Activated CD4-positive, alpha-beta T cell treated with anti-CD3 and anti-CD28 coated beads for 36 hours (primary cell): ENCODE measurements at regions not wholly inside any gene's neighbourhood (a gene's known extent, or its start where the extent isn't known, plus 50 kb on each side); places are given as distances from the start of the nearest gene placed in this dataset.

Source experiments
- ATAC-seq: fragments of 200-7000 bp; cut with Tn5 transposase; one replicate; pipeline ENCODE4 v1.10.0; 2021; ENCODE audit warnings: mild to moderate bottlenecking, moderate library complexity
- CTCF ChIA-PET: fragments of 350-600 bp; sonication (Branson Sonifier 250); formaldehyde crosslinking; loops from one replicate; lab custom pipeline; 2021; ENCODE audit warnings: antibody characterized with exemption; lab: Charles Lee
- POLR2A ChIA-PET: fragments of 350-600 bp; sonication (Branson Sonifier 250); formaldehyde crosslinking; loops from one replicate; lab custom pipeline; 2021; ENCODE audit warnings: antibody characterized with exemption, inconsistent platforms; lab: Charles Lee
- DNase-seq: peaks from one replicate; pipeline ENCODE4 v3.0.0-alpha.2; 2020
- H3K27ac Mint-ChIP-seq: one replicate; pipeline ENCODE4 v1.8.0; 2021; ENCODE audit warnings: mixed read lengths
- H3K27me3 Mint-ChIP-seq: one replicate; pipeline ENCODE4 v1.8.0; 2021; ENCODE audit warnings: mixed read lengths
- H3K36me3 Mint-ChIP-seq: one replicate; pipeline ENCODE4 v1.8.0; 2021; ENCODE audit warnings: low read depth, mixed read lengths
- H3K4me1 Mint-ChIP-seq: one replicate; pipeline ENCODE4 v1.8.0; 2021; ENCODE audit warnings: mixed read lengths
- H3K4me3 Mint-ChIP-seq: one replicate; pipeline ENCODE4 v1.8.0; 2021; ENCODE audit warnings: mild to moderate bottlenecking, moderate library complexity, mixed read lengths
- H3K9me3 Mint-ChIP-seq: one replicate; pipeline ENCODE4 v1.8.0; 2021; ENCODE audit warnings: low read depth, mixed read lengths
- intact Hi-C, 2 experiments: fragments of 100-400 bp; cut with DNase I in 1 of 2; cut with micrococcal nuclease in 1 of 2; formaldehyde crosslinking; loops; one replicate each; pipeline versions ENCODE4 v1.14.2 to v1.15.1; 2022 to 2024; cut with DNase I, micrococcal nuclease

DNA sequence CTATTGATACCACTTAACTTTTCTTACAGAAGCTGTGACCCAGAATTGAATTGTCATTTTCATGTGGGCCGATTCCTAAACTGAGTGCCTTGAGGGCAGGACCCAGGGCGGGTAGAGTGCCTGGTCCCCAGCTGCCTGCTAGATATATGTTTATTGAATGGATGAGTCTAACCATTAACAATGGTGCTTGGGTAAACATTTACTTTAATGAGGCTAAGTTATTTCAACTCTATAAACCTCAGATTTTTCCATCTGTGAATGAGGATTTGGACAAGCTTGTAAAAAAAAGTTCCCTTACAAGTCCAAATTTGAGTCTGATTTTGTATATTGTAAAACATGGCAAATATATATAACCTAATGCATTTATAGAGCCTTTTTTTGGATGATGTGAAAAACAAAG lies 181.8 kb upstream of the ELL2 start:
- H3K4me1 Mint-ChIP-seq: peaks cover 4% of the 10 kb centered on the region
- H3K4me3 Mint-ChIP-seq: no peak overlapping the region

DNA sequence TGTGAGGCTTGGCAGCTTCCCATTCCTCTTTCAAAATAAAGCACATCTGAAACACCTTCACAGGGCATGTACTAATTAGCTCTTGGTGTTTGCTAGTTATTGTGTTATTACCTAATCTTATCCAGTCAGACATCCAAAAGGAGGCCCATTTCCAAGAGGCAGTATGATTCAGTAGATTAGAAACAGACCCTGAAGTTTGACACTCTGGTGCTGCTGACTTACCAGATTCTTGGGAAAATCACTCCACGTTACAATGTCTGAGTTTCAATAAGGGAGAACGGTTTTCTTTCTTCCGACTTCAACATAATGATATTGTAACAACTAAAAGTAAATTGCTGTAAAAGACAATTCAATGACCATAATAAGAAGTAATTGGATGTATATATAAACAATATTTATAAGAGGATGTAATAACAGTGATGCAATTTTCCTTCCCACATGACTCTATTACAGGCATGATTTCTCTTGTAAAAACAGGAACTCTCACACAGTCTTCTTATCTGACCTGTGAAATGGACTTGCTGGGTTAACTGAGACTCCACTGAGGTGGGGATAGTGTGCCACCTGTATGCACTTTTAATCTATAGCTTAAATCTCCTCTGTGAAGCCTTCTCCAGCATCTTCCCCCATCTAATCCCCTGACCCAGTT lies 181.3 kb upstream of the ELL2 start:
- ChIA-PET CTCF (no interaction called here), POLR2A (no interaction called here)
- DNase-seq (no peak), ATAC-seq (no peak)
- Mint-ChIP-seq H3K27ac (no peak overlapping the region), H3K9me3 (no peaks in the 10 kb centered on the region), H3K4me1 (peaks cover 4% of the 10 kb centered on the region), H3K36me3 (no peaks in the 10 kb centered on the region), H3K4me3 (no peak overlapping the region), H3K27me3 (peaks cover 17% of the 10 kb centered on the region)
- intact Hi-C loops: no loop called here

More for the DNA sequence above, 181.8 kb upstream of the ELL2 start:
- CTCF ChIA-PET: interaction anchor here (0.6 kb wide), 1 partner anchor 362 kb away, joined by 3 read pairs; no protein-coding TSS in a partner anchor
- Mint-ChIP-seq H3K9me3 (no peaks in the 10 kb centered on the region), H3K27ac (no peak overlapping the region), H3K36me3 (no peaks in the 10 kb centered on the region), H3K27me3 (peaks cover 15% of the 10 kb centered on the region)
- no peak for DNase-seq
- intact Hi-C loops: no loop called here
- ATAC-seq: no peak
- POLR2A ChIA-PET: no interaction called here

DNA sequence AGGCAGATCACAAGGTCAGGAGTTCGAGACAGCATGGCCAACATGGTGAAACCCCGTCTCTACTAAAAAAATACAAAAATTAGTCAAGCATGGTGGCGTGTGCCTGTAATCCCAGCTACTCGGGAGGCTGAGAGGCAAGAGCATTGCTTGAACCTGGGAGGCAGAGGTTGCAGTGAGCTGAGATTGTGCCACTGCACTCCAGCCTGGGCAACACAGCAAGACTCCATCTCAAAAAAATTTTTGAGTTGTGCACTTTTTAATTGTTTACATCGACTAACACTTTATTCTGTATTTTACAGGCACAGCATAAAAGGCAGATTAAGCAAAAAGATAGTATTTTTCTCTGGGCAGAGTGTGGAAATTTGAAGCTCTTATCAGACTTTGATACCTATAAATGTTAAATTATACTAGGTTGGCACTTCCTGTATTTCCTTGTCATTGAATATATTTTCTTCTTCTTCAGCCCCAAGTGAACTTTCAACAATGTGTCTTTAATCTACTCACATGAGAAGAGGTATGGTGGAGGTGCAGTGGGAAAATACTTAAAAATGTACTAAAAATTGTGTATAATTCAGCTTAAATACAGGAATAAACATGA lies 180.6 kb upstream of the ELL2 start:
- no peak overlapping the region for H3K4me3 Mint-ChIP-seq
- H3K27ac Mint-ChIP-seq: no peak overlapping the region
- no peaks in the 10 kb centered on the region for H3K36me3 Mint-ChIP-seq
- POLR2A ChIA-PET: no interaction called here
- DNase-seq: no peak
- CTCF ChIA-PET: interaction anchor here (1.5 kb wide), 1 partner anchor 8 kb away, joined by 3 read pairs; no protein-coding TSS in a partner anchor
- peaks cover 4% of the 10 kb centered on the region for H3K4me1 Mint-ChIP-seq
- H3K27me3 Mint-ChIP-seq: peaks cover 20% of the 10 kb centered on the region
- intact Hi-C loops: no loop called here
- no peak for ATAC-seq
- no peaks in the 10 kb centered on the region for H3K9me3 Mint-ChIP-seq

DNA sequence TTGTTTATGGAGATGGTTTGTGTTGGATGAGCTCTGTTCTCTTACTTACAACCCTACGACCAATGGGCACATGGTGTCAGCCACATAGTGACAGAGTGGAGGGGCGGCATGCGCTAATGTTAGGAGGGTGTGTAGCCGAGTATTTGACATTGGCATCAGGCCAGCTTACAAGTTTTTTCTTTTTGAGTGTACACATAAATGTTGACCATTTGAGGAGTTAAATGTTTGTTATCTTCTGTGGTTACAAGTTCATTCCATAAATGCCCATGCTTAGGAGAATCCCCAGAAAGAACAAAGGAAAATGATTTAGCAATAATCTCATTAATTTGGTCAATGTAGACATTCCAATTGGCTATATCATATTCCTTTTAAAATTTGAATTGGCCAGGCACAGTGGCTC lies 180.1 kb upstream of the ELL2 start:
- H3K4me1 Mint-ChIP-seq: peaks cover 3% of the 10 kb centered on the region
- DNase-seq (no peak), ATAC-seq (no peak)
- POLR2A ChIA-PET: no interaction called here
- no peaks in the 10 kb centered on the region for H3K9me3 Mint-ChIP-seq
- intact Hi-C loops: no loop called here
- H3K27ac Mint-ChIP-seq: no peak overlapping the region
- no peaks in the 10 kb centered on the region for H3K36me3 Mint-ChIP-seq
- H3K27me3 Mint-ChIP-seq: peaks cover 20% of the 10 kb centered on the region
- CTCF ChIA-PET: interaction anchor here (1.5 kb wide), 1 partner anchor 8 kb away, joined by 3 read pairs; no protein-coding TSS in a partner anchor
- H3K4me3 Mint-ChIP-seq: no peak overlapping the region

DNA sequence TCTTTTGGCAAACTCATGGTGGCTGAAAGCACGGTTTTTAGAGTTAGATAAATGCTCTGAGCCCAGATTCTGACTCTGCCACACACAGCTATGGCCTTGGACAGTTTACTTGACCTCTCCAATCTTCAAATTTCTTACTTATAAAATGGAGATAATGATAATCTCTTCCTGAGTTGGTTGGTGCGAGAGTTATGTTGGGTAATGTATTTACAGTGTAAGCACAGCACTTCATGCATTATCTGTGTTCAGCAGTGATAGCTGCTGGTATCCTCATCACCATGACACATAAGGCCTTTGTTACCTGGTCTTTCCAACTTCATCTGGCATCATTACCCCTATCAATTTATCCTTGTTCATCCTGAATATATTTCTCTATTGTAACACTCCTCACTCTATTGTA lies 178.8 kb upstream of the ELL2 start:
- Mint-ChIP-seq H3K27ac (no peak overlapping the region), H3K9me3 (no peaks in the 10 kb centered on the region), H3K27me3 (peaks cover 23% of the 10 kb centered on the region), H3K4me3 (no peak overlapping the region), H3K4me1 (no peaks in the 10 kb centered on the region), H3K36me3 (no peaks in the 10 kb centered on the region)
- DNase-seq (no peak), ATAC-seq (no peak)
- ChIA-PET POLR2A (no interaction called here), CTCF (interaction anchor here (1.5 kb wide), 1 partner anchor 9 kb away, joined by 3 read pairs; no protein-coding TSS in a partner anchor)
- intact Hi-C loops: no loop called here

DNA sequence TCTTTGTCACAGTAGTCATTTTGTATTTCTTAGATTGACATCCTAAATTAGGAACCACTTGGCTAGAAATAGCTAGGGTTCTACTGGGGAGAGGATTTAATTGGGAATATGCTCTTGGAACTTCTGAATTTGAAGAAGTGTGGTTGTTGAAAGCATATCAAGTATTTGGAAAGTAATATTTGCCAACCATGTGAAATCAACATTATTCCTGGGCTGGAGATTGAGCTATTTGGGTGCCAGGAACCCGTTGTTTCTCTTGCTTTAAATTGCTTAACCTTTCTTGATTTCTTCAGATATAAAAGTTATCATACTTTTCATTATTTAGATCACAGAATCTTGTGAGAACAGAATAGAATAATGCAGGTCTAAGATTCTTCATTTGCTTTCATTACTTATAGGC lies 178.4 kb upstream of the ELL2 start:
- DNase-seq (no peak), ATAC-seq (no peak)
- H3K4me3 Mint-ChIP-seq: no peak overlapping the region
- ChIA-PET CTCF (no interaction called here), POLR2A (no interaction called here)
- H3K4me1 Mint-ChIP-seq: no peaks in the 10 kb centered on the region
- no peaks in the 10 kb centered on the region for H3K36me3 Mint-ChIP-seq
- intact Hi-C loops: no loop called here
- H3K9me3 Mint-ChIP-seq: no peaks in the 10 kb centered on the region
- H3K27ac Mint-ChIP-seq: no peak overlapping the region
- H3K27me3 Mint-ChIP-seq: peaks cover 23% of the 10 kb centered on the region

DNA sequence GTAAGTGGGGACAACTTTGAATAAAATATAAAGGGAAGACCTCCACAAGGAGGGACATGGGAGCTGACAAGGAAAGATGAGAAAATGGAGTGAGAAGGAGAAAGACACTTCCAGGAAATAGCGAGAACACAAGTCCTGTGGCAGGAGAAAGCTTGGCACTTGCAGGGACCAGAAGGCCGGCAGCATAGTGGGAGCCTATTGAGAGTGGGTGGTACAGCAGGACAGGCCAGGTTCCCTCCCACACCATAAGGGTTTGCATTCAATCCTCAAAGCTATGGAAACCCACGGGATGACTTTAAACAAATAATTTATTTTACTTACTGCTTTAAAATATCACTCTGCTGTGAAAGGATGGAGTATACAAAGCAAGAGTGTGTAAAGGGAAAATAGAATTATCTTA lies 173.2 kb upstream of the ELL2 start:
- H3K4me3 Mint-ChIP-seq: no peak overlapping the region
- ChIA-PET POLR2A (no interaction called here), CTCF (no interaction called here)
- no peak for DNase-seq
- intact Hi-C loops: no loop called here
- no peak overlapping the region for H3K27ac Mint-ChIP-seq
- no peaks in the 10 kb centered on the region for H3K9me3 Mint-ChIP-seq
- no peak for ATAC-seq
- H3K36me3 Mint-ChIP-seq: no peaks in the 10 kb centered on the region
- no peaks in the 10 kb centered on the region for H3K4me1 Mint-ChIP-seq
- H3K27me3 Mint-ChIP-seq: peaks cover 16% of the 10 kb centered on the region

DNA sequence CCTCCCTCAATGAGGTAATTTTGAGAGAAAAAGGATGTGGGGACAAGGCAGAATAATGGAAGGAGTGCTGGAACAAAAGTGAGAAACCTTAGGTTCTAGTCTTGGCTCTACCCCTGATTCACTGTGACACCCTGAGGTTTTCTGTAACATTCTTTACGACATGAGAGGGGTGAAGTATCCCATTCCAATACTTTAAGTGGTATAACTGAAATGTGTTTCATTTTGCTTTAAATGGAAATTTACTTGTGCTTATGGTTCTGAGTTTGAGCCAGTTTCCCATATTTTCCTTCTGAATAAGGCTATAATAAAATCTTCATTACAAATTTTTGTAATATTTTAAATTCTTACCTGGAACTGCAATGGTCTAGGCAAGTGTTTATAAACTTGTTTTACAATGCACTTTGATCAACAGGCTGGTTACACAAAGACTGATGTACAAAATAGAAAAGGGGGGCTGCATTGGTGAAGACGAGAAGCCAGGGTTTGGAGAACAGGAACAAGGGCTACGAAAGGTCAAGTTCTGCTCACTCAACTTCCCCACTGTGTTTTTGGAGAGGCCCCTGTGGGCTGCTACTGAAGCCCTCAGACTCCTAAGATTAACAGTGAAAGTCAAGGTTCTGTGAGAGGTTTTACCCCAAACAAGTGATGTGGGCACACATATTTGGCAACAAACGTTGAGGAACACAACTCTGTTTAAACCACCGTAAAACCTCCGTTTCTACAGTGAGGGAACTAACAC lies 171.9 kb upstream of the ELL2 start:
- Mint-ChIP-seq H3K9me3 (no peaks in the 10 kb centered on the region), H3K27me3 (peaks cover 13% of the 10 kb centered on the region), H3K36me3 (no peaks in the 10 kb centered on the region), H3K4me1 (no peaks in the 10 kb centered on the region), H3K4me3 (no peak overlapping the region), H3K27ac (no peak overlapping the region)
- DNase-seq (no peak), ATAC-seq (no peak)
- intact Hi-C loops: no loop called here
- ChIA-PET CTCF (no interaction called here), POLR2A (no interaction called here)

DNA sequence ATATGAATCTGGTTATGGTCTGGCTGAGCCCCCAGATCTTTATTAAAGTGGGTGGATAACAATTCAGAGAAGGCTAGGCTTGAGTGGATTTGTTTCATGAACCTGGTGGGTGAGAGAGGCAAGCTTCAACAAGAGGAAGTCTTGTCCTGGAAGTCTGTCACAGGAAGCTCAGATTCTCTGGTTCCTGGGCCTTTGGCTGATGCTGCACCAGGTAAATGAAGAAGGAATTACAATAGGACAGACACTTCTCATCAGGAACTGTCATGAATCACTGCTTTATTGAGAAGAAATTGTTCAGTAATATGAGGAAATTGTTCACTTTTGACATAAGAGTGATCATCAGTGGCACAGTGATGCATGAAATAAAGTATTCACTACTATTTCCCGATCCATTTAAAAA lies 167.6 kb upstream of the ELL2 start:
- no peak for ATAC-seq
- Mint-ChIP-seq H3K27me3 (peaks cover 12% of the 10 kb centered on the region), H3K36me3 (no peaks in the 10 kb centered on the region), H3K4me1 (no peaks in the 10 kb centered on the region), H3K4me3 (no peak overlapping the region), H3K9me3 (no peaks in the 10 kb centered on the region), H3K27ac (no peak overlapping the region)
- intact Hi-C loops: no loop called here
- DNase-seq: no peak
- POLR2A ChIA-PET: no interaction called here
- CTCF ChIA-PET: no interaction called here

DNA sequence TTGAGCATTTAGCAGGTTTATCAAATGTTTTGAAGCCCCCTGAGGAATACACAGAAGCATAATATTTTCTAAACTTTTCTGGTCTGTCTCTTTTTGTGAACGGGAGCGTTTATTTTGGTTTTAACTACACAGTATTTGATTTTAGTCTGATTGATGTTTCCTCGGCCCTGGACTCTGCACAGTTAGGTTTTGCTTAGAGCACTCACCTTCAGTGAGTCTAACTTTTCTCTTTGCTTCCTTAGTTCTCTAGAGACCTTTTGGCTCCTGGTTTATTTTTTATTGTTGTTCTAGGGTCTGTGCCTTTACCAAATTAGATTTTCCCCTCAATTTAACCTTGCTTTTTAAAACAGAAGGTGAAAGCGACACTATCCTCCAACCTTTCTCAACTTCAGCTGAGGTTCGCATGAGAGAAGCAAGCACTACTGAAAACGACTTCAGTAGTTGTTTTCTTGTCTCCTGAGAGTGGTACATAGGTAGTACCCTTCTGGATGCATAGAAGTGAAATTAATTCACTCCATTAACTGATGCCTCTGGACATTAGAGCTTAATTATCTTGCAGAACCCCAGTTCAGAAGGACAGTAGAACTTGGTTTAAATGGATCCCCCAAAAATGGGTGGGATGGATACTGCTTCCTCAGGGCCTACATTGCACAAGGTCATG lies 166.7 kb upstream of the ELL2 start:
- Mint-ChIP-seq H3K4me1 (no peaks in the 10 kb centered on the region), H3K9me3 (no peaks in the 10 kb centered on the region), H3K27me3 (peaks cover 14% of the 10 kb centered on the region), H3K36me3 (no peaks in the 10 kb centered on the region), H3K27ac (no peak overlapping the region), H3K4me3 (no peak overlapping the region)
- DNase-seq (no peak), ATAC-seq (no peak)
- ChIA-PET CTCF (interaction anchor here (0.6 to 0.7 kb wide), 2 partner anchors 10 to 482 kb away, joined by 3 read pairs; partner anchors contain the start of gene RFESD), POLR2A (no interaction called here)
- intact Hi-C loops: no loop called here

DNA sequence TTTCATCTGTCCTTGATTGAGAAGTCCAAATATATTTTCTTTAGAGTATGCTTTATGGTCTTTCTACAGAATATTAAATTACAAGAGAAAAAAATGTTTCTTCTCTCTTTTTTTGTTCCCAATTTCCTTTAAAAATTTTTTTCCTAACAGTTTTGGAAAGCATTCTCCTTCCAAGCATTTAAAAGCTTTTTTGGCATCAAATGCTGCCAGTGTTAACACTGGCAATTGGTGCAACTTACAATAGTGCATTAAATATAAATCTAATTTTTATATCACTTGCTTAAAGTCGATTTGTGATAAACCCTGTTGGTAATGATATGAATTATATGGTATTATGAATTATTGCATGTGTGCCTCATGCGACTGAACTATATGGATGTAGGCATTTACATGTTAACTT lies 165.9 kb upstream of the ELL2 start:
- intact Hi-C loops: no loop called here
- DNase-seq (no peak), ATAC-seq (no peak)
- ChIA-PET CTCF (no interaction called here), POLR2A (no interaction called here)
- H3K27me3 Mint-ChIP-seq: peaks cover 14% of the 10 kb centered on the region
- H3K9me3 Mint-ChIP-seq: no peaks in the 10 kb centered on the region
- H3K4me3 Mint-ChIP-seq: no peak overlapping the region
- no peaks in the 10 kb centered on the region for H3K4me1 Mint-ChIP-seq
- no peak overlapping the region for H3K27ac Mint-ChIP-seq
- H3K36me3 Mint-ChIP-seq: no peaks in the 10 kb centered on the region
